Calu3 (cell line): ENCODE measurements at regions not wholly inside any gene's neighbourhood (a gene's known extent, or its start where the extent isn't known, plus 50 kb on each side); places are given as distances from the start of the nearest gene placed in this dataset.

Source experiments
- BruUV-seq: library from RNA; stranded (reverse); fragments of 400-500 nt; replicated peaks from 2 replicates; lab custom pipeline; 2021; lab: Mats Ljungman, UMichigan
- CTCF ChIA-PET: fragments of 300-600 bp; sonication (Branson Sonifier 250); formaldehyde crosslinking; loops from one replicate; lab custom pipeline; 2022; ENCODE audit warnings: antibody characterized with exemption; lab: Charles Lee
- DNase-seq: peaks from one replicate; pipeline ENCODE4 v3.0.0; 2022
- H3K27ac Mint-ChIP-seq: one replicate; pipeline ENCODE4 v1.8.0; 2022; ENCODE audit warnings: mixed read lengths; ENCODE audit not compliant: unreplicated experiment
- H3K27me3 Mint-ChIP-seq: one replicate; pipeline ENCODE4 v1.8.0; 2022; ENCODE audit warnings: mixed read lengths; ENCODE audit not compliant: unreplicated experiment
- H3K36me3 Mint-ChIP-seq: one replicate; pipeline ENCODE4 v1.8.0; 2022; ENCODE audit warnings: mild to moderate bottlenecking, moderate library complexity, mixed read lengths; ENCODE audit not compliant: insufficient read depth, unreplicated experiment
- H3K4me1 Mint-ChIP-seq: one replicate; pipeline ENCODE4 v1.8.0; 2022; ENCODE audit warnings: mild to moderate bottlenecking, low read depth, mixed read lengths; ENCODE audit not compliant: unreplicated experiment
- H3K4me3 Mint-ChIP-seq: one replicate; pipeline ENCODE4 v1.8.0; 2022; ENCODE audit warnings: mild to moderate bottlenecking, low read depth, moderate library complexity, mixed read lengths; ENCODE audit not compliant: unreplicated experiment
- H3K9me3 Mint-ChIP-seq: one replicate; pipeline ENCODE4 v1.8.0; 2022; ENCODE audit warnings: low read depth, mixed read lengths; ENCODE audit not compliant: unreplicated experiment
- CTCF ChIP-seq: fragments of 200-600 bp; IDR thresholded peaks from one replicate; pipeline ENCODE4 v1.8.0; 2022; ENCODE audit warnings: antibody characterized with exemption; ENCODE audit not compliant: unreplicated experiment
- intact Hi-C: fragments of 100-400 bp; cut with micrococcal nuclease; formaldehyde crosslinking; loops from one replicate; pipeline ENCODE4 v1.10.0; 2022; ENCODE audit not compliant: unreplicated experiment

- intact Hi-C loops: no loop called here
- BruUV-seq: no TSS peak
- Mint-ChIP-seq H3K27ac (no peak overlapping the region), H3K4me1 (no peaks in the 10 kb centered on the region), H3K9me3 (no peaks in the 10 kb centered on the region), H3K36me3 (no peaks in the 10 kb centered on the region), H3K4me3 (no peak overlapping the region), H3K27me3 (peaks cover 39% of the 10 kb centered on the region)
- no peak for TF ChIP-seq CTCF
- CTCF ChIA-PET: no interaction called here
- no peak for DNase-seq
Measured at GRCh38 chr10:91033324-91033950, 112.5 kb upstream of the ANKRD1 start.

- Mint-ChIP-seq H3K27ac (no peak overlapping the region), H3K4me1 (no peaks in the 10 kb centered on the region), H3K27me3 (peaks cover 45% of the 10 kb centered on the region), H3K36me3 (no peaks in the 10 kb centered on the region), H3K4me3 (no peak overlapping the region), H3K9me3 (no peaks in the 10 kb centered on the region)
- no peak for TF ChIP-seq CTCF
- DNase-seq: no peak
- intact Hi-C loops: no loop called here
- no TSS peak for BruUV-seq
- CTCF ChIA-PET: no interaction called here
Measured at GRCh38 chr10:91034042-91034441, 113.2 kb upstream of the ANKRD1 start.

GRCh38 chr10:91034494-91035159 is 113.7 kb upstream of the ANKRD1 start:
- no peaks in the 10 kb centered on the region for H3K36me3 Mint-ChIP-seq
- peaks cover 51% of the 10 kb centered on the region for H3K27me3 Mint-ChIP-seq
- DNase-seq: no peak
- intact Hi-C loops: no loop called here
- no peak for TF ChIP-seq CTCF
- no peak overlapping the region for H3K27ac Mint-ChIP-seq
- H3K9me3 Mint-ChIP-seq: no peaks in the 10 kb centered on the region
- CTCF ChIA-PET: no interaction called here
- no peak overlapping the region for H3K4me3 Mint-ChIP-seq
- H3K4me1 Mint-ChIP-seq: no peaks in the 10 kb centered on the region
- BruUV-seq: no TSS peak

GRCh38 chr10:91035650-91036292 is 114.9 kb upstream of the ANKRD1 start:
- BruUV-seq: no TSS peak
- CTCF ChIA-PET: no interaction called here
- intact Hi-C loops: no loop called here
- no peaks in the 10 kb centered on the region for H3K4me1 Mint-ChIP-seq
- peaks cover 62% of the 10 kb centered on the region for H3K27me3 Mint-ChIP-seq
- no peaks in the 10 kb centered on the region for H3K9me3 Mint-ChIP-seq
- no peak for DNase-seq
- H3K27ac Mint-ChIP-seq: no peak overlapping the region
- H3K4me3 Mint-ChIP-seq: no peak overlapping the region
- no peak for TF ChIP-seq CTCF
- no peaks in the 10 kb centered on the region for H3K36me3 Mint-ChIP-seq
